Brain pericyte (primary cell): ENCODE measurements at regions not wholly inside any gene's neighbourhood (a gene's known extent, or its start where the extent isn't known, plus 50 kb on each side); places are given as distances from the start of the nearest gene placed in this dataset.
"Not testable (repeated sequence)": the region's sequence is repeated elsewhere in the genome, so short reads cannot be mapped to it uniquely, and the experiment has no call there.

ENCODE experiments used
- DNase-seq: peaks from one replicate; pipeline ENCODE4 v3.0.0-alpha.2; 2012; ENCODE audit warnings: low read depth, low spot score

DNA sequence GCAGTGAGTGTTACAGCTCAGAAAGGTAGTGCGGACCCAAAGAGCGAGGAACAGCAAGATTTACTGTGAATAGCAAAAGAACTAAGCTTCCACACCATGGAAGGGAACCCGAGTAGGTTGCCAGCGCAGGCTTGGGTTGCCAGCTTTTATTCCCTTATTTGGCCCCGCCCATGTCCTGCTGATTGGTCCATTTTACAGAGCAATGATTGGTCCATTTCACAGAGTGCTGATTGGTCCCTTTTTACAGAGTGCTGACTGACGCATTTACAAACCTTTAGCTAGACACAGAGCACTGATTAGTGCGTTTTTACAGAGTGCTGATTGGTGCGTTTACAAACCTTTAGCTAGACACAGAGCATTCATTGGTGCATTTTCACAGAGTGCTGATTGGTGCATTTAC is 1030.7 kb downstream of the EPHA7 start:
- DNase-seq, result not testable (repeated sequence)

DNA sequence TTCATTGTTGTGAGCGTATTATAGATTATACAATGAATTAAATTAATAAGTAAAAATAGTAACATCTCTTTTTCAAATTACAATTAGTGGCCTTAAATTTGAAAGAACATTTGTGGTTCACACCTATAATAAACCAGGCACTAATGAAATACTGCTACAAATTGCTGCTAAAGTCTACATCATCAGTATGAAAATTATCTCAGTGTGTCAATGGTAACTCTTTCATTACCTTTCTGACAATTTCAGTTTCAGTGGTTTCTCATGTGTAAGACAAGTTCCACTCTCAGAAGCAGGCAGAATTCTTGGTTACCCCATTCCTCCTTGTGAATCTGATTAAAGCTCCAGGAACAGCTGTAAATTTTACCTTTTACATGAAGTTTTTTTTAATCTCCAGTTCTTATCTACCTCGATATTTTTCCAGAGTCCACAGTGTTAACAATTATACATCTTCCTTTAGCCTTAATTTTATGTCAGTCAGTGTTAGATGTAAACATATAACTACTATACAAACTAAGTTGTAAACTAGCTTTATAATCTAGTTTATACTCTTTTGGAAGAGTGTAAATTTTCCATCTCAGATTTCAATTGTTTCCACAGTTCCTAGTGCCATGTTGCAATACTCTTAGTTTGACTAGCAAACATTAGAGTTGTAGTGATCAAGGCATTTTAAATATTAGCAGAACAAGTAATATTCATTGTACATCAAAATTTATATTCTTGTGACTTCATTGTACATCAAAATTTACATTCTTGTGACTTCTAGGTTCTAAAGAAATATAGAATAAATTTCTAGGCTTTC is 1038.4 kb downstream of the EPHA7 start:
- DNase-seq, result no peak

DNA sequence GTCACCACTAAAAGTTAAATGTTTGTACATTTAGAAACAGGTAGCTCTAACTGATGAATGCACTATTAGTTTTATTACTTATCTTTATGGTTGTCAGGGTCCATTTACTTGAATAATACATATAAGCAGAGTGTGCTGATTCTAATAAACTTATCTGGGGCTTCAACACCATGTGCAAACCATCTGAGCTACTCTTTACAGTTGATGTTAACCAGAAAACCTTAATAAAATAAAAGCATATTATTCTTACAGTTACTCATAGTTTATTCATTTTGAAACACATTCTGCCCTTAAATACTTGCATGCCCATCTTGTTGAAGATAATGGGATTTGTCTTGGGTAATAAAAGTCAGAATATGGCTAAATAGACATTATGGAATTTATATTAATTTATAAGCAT is 1042.2 kb downstream of the EPHA7 start:
- no peak for DNase-seq

DNA sequence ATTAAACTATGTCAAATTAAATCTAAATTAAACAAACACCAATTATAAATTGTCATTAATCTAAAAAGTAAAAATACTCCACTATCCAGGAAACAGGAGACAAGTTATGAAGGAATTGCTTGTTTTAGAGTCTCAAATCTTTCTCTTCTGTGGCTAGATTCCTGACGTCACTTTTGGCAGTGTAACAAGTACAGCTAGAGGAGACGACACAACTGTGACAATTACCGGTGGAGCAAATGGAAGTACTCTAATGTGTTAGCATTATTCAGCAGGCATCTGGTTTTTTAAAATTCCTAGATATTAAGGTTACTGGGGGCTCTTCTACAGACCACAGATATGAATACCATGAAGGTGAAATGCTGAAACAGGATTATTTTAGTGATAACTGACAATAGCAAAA is 1042.7 kb downstream of the EPHA7 start:
- no peak for DNase-seq

DNA sequence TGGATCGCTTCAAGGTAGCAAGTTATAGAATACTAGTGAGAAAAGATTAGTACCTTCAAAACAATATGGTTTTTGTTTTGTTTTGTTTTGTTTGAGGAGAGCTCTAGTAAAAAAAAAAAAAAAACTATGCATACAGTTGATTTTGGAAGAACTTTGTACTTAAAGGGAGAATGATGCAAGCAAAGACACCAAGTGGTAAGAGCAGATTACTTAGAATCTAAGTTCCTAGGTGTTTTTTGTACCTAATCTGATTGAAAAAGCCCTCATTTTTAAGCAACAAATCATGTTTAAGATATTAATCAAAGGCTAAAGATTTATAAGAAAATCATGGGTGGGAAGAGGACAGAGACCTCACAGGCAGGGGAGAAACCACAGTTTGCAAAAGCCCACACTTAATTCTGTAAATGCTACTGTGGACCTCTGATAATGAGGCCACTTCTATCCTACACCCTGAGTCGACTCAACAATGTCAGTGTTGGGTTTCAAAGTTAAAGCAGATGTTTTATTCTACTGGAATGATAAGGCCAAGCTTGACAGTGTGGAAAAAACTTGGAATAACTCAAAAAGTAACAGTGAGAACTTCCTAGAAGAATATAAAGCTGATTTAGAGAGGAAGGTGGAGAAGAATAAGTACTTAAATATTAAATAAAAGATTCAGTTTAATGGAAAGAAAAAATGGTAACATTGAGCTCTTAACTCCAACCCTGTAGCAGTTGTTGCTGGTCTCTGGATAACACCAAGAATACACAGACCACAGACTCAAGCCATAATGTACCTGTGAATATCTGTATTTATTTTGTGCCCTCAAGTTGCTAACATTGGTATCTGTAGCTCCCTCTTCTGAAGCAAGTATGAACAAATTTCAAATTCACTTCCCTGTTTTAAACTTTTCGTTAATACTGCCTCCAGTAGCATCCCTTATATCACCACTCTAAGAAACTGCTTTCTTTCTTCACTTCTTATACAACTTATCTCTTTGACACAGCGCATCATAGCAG is 1047.8 kb downstream of the EPHA7 start:
- DNase-seq, result no peak

DNA sequence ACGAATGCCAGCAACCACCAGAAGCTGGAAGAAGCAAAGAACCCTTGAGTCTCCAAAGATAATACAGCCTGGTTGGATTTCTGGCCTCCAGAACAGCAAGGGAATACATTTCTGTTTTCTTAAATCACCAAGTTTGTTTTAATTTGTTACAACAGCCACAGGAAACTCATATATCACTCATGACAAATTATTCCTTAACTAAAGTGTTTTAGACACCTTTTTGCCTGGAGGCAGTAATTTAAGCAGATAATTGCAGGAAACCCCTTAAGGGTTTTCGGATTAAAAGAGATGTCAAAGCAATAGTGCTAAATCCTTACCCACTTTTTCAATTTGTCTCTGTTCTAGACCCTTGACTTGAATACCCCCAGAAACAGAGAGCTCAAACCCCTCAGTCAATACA is 1050.0 kb downstream of the EPHA7 start:
- DNase-seq, result no peak

DNA sequence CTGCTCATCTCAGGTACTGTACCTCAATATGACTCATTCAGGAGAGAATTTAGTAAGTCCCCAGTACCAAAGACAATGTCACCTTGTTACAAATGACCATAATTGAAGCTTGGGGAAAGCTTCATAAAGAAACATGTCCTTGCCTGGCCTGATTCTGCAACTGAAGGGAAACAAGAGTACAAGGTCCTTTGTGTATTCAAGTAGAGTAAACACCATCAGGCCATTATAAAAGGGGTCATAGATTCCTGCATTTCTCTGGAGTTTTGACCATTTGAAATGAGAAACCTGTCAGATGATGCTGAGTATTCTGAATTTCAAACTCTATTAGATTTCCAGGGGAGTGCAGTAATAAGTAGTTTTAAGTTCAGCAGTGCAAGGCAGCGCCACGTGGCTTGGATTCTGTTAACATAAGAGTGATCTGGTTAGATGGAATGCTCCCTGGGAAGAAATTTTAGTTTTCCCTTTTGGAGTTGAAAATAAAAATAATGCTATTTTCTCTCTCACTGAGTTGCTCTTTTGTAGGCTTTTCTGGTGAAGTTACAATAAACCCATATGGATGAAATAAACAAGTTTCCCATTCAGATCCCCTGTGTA is 1054.3 kb downstream of the EPHA7 start:
- DNase-seq, result peak; percentile 1

DNA sequence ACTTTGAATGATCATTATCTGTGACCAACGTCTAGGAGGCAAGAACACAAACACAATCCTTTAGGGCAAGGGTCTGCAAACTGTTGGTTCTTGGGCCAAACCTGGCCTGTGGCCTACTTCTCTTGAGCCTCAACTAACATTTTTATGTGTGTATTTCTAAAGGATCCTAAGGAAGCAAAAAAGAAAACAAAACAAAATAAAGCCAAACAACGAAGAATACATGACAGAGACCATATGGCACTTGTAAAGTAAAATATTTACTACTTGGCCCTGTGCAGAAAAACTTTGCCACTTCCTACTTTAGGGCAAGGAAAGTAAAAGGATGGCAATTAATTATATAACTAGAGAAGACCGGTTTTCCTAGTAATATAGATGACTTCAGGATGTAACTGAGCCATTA is 1056.2 kb downstream of the EPHA7 start:
- DNase-seq, result no peak

DNA sequence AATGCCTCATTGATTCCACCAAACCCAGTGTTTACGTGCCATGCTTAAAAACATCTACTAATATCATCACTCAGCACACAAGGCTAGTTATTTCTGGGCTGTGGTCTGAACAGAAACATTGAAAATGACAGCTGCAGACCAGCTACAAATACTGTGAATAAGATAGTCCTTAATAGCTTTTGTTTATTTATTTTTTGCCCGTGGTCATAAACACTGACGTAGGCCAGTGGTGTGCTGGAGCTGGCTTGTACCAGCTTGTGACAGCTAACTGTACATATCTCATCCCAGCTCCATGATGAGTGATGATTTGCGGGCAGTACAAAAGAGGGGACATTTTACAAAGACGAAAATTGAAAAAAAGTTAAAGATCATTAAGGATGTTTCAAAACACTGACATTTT is 1057.0 kb downstream of the EPHA7 start:
- no peak for DNase-seq

DNA sequence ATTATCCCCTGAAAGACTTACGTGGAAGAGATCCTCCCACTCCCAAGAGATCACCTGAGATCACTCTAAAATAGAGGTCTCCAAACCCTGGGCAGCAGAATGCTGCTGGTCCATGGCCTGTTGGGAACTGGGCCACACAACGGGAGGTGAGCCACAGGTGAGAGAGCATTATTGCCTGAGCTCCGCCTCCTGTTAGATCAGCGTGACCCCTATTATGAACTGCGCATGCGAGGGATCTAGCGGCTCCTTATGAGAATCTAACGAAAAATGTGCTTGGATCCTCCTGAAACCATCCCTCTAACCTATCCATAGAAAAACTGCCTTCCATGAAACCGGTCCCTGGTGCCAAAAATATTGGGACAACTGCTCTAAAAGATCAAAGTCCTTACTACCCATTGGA is 1057.4 kb downstream of the EPHA7 start:
- no peak for DNase-seq

DNA sequence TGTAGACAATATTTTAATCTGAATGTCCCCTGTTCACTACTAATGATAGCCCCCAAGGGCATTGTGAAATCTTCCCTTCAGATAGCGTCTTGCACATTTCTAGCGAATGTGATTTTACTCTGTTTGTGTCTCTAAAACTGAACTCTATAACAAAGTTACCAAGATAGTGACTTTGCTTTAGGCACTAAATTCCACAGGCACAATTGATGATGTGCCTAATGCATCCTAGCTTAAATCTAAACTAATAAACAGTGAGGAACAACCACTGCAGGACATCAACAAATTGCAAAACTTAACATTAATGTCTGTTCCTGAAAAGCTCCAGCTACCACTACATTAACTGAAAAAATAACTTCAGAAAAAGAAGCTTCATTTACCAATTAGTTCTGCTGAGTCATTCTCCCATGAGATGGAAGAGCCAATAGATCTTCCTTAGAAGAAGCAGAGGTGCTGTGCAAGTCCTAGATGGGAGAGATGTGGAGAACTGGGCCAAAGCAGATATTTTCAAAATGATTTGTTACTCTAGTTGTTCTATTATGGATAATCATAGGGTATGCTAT is 1065.0 kb downstream of the EPHA7 start:
- DNase-seq, result no peak

DNA sequence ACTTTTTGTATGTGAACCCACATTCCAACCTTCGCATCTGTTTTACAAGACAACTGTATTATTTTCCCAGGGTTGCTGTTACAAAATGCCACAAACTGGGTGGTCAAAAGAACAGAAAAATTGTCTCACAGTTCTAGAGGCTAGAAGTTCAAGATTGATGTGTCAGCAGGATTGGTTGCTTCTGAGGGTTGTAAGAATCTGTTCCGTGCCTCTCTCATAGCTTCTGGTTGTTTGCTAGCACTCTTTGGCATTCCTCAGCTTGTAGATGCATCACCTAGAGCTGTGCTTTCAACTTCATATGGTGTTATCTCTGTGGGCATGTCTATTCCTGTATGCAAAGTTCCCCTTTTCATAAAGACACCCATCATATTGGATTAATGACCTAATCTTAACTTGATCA is 1067.2 kb downstream of the EPHA7 start:
- no peak for DNase-seq

DNA sequence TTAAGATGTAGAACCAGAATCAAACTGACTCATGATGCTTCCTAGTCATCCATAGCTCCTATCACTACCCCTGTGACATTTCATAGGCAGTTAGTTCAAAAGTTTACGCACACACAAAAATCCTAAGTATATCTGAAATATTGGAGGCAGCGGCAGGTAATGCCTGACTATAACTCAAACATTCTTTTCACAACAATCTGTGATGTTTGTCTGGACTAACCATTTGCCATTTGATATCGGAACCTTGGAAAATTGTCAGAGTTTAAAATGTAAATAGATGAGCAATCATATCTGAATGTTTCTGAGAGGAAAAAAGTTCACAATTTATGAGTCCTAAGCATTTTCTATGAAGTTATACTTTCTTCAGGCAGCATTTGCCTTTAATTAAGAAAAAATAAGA is 1078.2 kb downstream of the EPHA7 start:
- no peak for DNase-seq

DNA sequence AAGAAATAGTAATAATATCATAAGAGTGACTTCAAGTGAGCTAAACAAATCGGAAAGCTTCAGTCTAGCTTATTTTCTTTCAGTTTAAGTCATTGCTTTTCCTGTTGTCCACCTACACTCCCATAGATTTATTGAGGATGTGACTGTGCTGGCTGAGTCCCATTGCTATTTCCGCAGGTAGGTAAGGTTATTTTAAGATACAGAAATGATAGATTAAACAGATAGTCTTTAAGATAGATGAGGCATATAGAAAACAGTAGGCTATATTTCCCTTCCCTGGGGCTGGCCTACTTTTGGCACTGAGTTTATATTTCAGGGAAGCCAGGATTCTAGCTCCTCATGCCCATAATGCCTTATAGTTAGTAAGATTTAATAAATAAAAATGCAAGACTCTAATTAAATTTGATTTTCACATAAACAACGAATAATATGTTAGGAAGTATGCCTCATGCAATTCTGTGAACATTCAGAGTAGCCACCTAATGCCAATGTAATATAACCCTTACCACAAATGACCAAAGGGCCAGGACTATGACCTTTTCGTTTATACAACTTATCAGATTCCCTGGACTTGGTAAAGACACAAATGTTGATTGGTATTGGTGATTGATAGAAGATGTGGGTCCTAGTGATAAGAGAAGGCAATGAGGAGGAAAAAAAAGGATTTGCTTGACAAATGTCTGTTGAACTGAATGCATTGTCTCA is 1079.3 kb downstream of the EPHA7 start:
- DNase-seq, result no peak

DNA sequence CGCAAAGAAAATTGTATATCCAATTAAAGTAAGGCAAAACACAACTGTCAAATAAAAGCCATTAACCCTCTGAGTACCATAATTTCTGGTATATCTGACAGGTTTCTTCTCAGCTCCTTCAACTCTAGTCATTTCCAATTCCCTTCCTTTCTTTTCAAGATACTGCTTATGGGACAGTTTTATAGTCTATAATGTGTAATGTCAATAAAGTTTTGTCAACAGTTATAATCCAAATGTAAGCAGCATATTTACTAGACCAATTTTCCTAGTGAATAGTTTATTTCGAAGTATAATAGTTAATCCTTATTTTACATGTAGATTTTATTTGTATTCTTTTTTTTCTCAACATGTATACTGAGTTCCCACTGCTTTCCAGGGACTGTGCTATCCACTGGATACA is 1081.8 kb downstream of the EPHA7 start:
- DNase-seq, result no peak

DNA sequence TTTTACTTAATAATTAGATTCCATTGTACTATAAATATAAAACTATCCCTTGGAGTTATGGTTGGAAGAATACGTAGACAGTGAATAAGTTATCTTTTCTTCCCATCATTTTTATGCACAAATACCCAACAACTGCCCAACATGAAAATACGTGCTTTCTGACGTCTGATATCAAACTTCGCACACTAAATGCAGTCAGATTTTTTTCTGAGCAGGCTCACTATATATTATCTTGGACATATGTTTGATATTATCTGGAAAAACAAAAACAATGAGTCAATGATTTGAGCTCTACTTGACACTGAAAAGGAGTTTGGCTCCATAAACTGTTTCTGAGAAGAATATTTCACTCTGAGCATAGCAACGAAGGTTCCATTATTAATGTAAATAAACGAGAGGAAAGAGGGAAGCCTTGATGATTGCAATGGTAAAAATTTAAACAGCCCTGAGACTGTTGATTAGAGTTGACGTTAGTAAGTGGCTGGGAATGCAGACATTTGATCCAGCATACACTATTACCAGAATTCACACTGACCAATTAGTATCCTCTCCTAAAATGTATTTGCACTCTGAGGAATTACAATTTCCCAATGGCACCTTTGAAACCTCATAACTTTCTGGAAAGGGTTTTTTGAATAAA is 1090.0 kb downstream of the EPHA7 start:
- DNase-seq, result peak; percentile 10

DNA sequence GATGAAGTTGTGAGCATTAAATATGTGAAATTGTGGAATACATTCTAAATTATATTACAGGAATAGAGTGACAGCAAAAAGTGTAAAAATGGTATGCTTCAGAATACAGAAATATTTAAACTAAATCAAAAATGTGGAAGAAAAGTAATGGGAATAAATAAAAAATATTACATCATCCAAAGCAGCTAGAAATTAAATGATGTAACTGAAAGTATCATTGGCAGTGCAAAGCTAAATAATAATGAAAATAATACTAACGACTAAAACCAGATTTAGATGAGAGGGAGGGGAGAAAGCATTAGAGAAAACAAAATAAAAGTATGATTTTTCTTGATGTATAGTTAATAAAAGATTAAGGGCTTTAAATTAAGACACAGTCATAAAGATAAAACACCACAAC is 1104.0 kb downstream of the EPHA7 start:
- DNase-seq, result no peak

DNA sequence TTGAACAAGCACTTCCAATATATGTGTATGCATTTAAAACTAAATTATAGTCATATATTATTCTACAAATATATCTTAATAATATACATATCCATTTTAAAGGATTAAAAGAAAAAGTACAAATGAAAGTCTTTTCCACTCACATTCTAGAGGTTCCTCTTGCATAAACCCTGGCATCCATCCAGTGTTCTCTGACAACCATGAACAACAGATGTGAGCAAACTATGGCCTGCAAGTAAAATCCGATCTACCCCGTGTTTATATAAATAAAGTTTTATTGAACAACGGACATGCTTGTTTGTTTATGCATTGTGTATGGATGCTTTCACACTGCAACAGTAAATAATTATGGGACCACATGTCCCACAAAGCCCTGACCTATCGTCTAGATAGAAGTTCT is 1122.3 kb downstream of the EPHA7 start:
- DNase-seq, result no peak

DNA sequence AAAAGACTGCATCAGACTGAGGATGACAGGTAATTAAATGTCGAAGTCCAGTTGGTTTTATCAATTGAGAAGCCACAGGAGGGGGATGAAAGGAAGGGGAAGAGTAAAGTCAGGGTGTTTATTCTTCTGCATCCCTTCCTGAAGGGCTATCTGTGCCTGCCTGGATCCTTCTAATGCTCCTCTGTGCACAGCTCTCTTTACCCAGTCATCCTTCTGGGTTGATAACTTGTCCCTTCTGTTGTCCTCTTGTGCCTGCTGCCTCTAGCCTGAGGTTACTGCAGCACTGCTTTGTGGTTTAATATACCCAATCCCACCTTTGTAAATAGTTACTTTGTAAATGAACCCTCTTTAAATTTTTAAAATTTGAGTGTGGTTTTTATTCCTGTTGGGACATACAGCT is 1127.3 kb downstream of the EPHA7 start:
- DNase-seq, result no peak

DNA sequence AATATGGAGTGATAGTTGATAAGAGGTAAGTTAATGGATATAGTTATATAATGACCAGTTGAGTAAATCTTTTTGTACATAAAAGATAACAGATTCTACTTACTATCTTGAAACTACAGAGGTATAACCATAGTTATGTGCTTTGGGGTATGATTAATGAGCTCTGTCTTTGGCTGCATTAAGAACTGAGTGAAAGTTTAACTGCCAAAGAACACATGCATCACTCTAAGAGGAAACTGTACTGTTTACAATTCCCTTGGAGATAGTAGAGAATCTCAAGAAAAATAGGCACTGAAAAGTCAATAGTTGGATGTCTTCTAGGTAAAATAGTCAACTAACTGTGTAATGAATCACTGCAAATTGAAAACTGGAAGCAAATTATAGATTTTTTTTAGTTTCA is 1129.5 kb downstream of the EPHA7 start:
- DNase-seq, result no peak

DNA sequence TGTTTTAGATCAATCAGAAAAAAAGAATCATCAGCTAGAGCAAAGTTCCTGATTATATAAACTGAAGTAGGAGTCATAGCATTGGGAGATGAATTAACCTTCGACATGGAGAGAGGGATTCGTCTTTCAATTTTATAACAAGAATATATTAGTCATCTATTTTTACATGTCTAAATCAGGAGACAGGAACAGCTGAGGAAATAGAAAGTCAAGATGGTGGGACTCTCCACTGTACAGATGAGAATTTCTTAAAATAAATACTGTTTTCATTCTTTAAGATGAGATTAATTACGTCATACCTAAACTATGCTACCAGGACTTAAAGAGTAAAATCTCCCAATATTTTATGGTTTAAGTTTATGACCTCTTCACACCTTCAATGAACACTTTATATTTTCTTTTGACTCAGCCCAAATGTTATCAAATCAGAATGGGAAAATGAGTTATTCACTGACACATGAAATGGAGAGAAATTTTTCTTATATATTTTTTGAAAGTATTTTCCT is 1137.7 kb downstream of the EPHA7 start:
- DNase-seq, result no peak
